GM18511 (cell line): ENCODE measurements at regions not wholly inside any gene's neighbourhood (a gene's known extent, or its start where the extent isn't known, plus 50 kb on each side); places are given as distances from the start of the nearest gene placed in this dataset.
"Not testable (repeated sequence)": the region's sequence is repeated elsewhere in the genome, so short reads cannot be mapped to it uniquely, and the experiment has no call there.

Experiments
- ATAC-seq: cut with Tn5 transposase; IDR thresholded peaks from one replicate; pipeline ENCODE4 v1.9.1; 2021; ENCODE audit warnings: mild to moderate bottlenecking, moderate library complexity; ENCODE audit not compliant: unreplicated experiment

DNA sequence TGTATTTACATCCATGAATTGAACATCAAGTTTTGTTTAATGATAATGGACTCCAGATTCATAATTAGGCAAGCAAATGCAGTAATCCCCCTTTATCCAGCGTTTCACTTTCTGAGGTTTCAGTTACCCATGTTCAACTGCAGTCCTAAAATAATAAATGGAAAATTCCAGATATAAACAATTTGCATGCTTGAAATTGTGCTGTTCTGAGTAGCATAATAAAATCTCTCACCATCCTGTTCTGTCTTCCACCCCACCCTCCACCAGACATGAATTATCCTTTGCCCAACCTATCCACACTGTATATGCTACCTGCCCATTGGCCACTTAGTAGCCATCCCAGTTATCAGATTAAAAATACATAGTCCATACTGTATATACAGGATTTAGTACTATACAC lies 224.5 kb upstream of the CHAC2 start:
- ATAC-seq, result no peak

DNA sequence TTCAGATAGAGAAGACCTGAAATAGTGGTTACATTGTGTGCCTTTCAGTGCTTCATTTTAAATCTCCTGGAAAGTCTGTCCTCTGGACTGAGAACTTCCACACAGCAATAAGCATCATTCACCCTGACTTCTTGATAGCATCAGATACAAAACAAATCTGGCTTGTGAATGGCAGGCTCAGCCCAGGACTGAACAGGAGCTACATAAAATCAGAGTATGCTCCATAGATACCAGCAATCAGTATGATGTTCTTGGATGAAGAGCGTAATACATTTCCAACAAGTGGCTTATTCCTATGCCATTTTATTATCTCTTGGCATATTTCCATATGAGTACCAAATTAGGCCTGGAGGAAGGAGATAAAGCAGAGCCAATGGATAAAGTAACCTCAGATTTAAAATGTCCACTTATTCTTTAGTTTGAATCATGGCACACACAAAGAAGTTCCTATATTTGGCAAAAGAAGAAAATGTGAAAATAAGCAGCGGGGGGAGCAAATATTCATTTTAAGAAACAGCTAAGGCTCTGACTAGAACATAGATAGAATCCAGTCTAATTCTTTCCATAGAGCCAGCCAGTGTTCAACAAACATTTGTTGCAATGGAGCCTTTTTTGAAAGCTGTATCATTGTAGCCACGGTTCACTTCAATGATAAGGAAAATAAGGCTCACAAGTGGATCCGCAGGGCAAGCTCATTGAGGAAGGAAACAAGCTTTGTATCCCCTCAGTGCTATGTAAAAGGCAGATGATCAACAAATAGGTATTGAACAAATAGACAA lies 230.8 kb upstream of the CHAC2 start:
- ATAC-seq, result no peak

DNA sequence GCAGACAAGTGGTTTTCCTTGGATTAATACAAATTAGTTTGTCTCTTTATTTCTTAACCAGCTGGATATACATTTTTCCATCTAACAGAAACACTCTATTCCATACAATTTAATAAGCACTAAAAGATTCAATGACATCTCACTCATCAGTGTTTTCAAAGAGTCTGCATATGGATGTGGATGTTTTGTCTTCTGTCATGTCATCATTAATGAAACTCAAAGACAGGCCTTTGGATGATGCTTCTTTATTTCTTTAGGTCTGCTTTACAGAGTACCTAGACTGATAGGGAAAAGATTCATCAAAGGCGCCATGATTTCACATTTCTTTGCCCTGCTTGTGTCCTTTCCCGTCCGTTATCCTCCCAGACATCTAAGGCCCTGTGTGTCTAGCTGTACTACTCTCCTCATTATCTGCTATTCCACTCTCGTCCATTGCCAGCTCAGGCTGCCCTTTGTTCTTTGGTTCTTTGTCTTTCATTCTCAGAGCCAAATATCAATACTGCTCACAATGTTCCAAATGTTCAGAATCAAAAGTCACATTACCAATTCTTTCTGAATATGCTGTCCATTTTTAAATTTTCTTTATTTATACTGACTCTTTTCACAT lies 232.3 kb upstream of the CHAC2 start:
- ATAC-seq, result no peak

DNA sequence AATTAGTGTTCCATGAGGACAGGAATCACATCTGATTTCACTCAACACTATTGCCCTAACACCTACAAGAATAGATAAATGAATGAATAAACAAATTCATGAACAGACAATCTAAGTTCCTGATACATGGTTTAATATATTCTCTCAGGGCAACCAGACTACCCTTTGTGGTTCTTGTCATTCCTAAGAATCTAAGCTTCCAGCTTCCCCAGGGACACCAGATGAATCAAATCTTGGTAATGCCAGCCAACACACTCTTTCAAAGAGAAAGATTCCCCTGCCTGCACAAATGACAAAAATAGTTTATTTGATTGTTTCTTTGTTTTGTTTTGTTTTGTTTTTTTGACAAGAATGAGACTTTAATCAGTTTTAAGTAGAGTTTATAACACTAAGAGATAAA lies 237.5 kb upstream of the CHAC2 start:
- no peak for ATAC-seq

DNA sequence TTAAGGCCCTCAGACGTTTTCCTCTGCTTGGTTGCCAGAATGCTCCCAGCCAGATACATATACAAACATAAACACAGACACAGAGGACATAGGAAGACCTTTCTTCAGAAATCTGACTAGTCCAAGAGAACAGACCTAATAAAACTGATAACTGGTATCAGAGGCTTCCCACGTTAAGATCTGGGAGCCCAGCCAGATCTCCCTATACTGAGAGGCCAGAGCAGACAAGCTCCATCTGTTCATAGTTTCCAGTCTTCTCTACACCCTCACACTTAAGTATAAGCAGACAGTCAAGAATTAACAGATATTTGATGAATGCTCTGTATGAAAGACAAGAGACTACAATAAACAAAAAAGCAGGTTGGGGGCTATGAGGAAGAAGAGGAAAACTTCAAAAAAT lies 240.5 kb upstream of the CHAC2 start:
- no peak for ATAC-seq

DNA sequence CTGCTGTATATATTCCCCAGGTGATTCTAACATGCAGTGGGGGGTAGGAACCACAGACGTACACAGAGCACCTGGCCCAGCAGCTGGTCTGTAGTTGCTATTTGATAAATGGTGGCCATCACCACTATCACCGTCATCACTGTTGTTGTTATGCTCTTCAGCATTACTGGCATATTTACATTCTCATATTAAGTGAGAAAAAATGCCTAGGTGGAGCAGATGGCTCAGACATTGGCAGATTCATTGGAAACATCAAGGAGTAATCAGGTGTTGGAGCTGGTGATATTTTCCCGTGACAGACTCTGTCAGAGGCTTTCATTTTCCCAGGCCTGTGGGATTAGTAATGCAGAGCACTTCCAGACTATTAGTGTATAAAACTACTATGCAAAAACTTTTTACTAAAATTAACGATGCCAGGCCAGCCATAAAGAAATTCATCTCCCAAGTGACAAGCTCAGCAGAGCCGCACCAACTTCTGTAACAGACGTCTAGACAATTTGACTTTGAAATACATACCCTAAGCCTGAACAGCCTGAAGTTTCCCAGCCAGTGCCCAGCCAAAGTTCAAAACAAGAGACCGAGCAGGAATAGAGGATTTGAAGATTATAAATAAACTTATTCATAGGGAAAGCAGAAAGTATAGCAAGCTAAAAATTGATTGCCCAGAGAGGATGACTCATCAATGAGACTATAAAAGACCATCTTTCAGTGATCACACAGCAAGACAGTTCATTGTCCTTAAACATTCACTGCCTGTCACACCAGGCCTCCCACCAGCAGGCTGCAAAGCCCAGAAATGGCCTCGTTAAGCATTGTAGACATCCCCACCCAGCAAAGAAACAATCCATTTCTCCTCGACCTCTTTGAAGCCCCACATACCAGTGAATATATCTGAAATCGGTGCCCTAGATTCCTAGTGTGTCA lies 247.4 kb upstream of the CHAC2 start:
- no peak for ATAC-seq

DNA sequence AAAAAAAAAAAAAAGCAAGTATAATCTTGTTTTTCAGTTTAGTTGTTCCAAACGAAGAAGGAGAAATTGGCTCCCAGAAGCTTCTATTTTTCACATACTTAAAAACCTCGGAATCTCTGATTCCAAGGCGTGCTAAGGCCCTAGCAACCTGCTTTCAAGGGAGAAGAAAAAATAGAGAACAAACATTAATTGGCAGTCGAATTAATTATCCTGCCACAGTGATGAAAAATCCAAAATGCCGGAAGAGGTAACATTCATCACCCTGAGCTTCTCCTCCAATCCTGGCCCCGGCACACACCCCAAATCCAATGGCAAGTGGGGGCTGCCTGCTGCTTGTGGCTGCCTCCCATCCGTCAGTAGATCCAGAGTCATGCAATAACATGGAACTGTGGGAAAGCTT lies 250.2 kb upstream of the CHAC2 start:
- no peak for ATAC-seq

DNA sequence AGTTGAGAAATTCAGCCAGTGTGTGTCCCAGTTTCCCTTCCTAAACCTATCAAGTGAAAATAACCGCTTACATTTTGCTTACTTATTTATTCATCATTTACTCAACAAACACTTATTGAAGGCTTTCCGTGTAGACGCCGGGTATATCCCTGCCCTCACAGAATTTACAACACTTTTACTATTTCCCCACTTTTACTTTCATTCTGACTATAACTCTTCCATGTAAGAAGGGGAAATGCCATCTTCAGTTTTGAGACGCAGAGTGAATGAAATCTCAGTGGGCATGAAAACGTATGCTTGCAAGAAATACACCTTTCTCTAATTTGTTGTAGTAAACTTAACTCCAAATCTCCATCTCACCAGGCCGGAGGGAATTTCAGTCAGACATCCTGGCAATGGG lies 251.0 kb upstream of the CHAC2 start:
- peak; percentile 67 for ATAC-seq

DNA sequence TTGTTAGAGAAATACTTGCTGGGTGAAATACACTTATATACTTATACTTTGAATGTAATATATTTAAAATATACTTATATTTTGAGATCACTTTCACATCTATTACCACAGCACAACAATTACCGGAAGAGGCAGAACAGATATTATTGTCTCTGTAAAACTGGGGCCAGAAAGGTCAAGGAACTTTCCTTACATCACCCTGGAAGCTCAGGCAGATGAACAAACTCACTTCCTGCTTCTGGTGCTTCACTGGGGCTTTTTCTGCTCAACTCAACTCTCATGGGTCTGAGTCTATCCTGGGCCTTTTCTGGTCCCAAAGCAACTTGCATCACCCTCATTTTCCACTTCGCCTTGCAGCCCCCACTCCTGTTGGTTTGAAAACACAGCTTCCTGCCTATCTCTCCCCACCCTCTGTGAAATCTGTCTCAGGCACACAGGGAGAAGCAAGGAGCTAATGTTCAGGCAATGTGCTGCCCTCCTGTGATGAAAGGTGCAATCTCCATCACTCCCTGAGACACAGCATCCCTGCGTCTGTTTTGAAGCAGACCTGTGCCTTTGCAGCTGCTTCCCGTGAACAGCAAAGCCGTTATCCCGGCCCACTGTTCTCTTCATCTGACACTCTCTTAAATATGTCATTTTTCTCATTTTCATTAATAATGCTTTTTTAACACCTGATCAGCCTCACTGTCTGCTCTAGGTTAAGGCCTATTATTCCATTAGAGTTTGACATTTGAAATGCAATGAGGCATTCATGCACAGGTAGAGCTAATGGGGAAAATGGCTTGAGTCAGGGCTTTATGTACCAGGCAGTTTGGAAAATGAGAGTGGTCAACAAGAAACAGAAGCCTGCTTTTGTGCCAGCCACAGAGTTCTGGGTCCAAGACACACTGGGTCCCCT lies 251.9 kb upstream of the CHAC2 start:
- ATAC-seq, result no peak

DNA sequence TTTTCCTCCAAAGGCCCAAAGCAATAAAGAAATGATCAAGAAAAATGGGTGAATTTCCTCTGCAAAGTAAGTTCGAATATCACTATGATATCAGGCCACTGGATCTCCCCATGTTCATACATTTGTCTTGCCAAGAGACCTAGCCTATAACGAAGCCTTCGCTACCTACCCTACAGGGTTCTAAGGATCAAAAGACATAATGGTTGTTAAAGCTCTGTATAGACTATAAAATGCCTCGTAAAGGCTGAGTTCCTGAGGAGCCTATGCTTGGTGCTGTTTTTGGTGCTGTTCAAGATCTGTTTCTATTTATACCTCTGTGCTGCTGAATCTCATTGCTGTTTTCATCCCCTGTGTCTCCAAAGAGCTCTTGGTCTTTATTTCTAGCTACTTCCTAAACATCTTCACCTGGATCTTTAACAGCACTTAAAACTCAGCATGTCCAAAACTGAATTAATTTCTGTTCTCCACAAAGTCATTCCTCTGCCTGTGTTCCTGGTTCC lies 254.4 kb upstream of the CHAC2 start:
- no peak for ATAC-seq

DNA sequence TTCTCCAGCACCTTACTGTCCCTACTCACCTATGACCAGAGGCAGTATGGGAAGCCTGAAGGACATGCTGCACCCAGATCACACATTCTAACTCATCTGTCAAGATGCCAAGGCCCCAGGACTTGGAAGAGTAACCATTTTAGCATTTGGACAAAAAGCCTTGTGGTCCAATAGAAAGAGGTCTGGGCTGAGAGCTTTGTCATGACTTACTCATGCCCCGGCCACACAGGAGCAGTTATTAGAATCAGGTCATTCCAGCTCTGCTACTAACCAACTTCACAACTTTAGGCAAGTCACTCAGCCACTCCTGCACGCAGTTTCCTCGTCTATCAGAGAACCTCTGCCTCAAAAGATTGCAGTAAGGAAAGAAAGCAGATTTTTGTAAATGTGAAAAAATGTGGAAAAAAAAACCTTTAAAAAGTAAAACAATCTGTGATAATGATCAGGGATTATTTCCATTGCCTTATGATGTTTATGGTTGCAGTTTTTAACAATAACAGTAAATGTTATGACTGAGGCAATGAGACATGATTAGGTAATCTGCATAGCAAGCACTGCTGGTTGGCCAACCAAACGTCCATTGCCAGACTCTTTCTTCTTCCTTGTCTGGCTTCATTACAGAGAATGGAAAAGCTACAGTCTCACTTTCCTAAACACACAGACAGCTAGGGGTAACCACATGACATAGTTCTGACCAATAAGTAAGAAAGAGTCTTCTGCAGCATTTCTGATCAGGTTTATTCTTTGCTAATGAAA lies 255.4 kb upstream of the CHAC2 start:
- no peak for ATAC-seq

DNA sequence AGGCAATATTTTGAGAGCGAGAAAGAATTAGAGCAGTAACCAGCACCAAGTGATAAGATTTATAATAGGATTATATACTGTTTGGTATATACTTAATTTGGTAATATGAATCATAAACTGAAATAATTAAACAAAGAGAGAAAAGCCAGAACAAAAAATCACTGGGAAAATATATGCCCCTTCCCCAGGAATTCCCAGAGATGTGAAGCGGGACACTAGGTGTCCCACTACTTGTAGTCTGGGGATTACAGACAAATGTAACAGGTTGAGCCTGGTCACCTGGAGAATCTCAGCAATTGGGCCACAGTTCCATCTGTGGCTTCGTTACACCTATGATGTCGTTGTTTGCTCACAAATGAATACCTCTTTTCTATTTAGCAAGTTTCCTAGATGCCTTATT lies 256.1 kb upstream of the CHAC2 start:
- no peak for ATAC-seq

DNA sequence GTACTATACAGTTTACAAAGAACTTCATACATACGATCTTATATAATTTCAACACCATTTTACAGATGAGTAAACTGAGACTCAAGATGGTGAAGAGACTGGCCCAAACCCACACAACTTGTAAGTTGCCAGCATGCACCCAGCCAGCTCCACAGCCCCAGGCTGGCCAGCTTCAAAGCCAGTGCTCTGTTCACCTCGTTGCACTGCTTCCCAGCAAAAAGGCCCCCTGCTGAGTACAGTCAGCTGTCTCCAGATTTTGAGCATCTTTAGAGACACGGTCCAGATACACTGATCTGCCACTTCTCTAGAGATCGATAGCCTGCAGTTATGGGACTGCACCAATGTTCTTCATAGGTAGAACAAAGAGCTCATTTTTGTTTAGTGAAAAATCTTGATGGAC lies 257.2 kb upstream of the CHAC2 start:
- no peak for ATAC-seq

DNA sequence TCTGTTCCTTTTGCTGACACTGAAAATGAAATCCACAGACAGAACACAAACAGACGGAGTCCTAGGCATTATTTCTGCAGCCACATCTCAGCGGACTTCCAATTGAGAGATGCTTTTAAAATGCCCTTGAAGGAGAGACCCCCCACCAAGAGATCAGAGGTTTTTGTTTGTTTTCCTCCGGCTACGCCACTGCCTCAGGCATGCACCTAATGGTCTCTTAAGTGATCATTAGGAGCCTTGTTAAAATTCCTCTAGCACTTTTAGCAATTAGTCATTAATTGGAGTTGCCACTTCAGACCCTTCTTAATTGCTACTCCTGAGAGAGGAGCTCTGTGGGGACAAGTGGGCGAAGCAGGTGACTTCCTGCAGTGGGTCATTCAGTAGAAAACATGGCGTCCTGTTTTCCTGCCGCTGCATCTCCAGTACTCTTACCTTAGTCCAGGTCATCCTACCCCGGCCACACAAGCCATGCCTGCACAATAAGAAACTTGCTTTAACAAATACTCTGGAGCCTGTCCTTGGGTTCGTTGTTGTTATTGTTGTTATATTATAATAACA lies 257.7 kb upstream of the CHAC2 start:
- ATAC-seq, result no peak

DNA sequence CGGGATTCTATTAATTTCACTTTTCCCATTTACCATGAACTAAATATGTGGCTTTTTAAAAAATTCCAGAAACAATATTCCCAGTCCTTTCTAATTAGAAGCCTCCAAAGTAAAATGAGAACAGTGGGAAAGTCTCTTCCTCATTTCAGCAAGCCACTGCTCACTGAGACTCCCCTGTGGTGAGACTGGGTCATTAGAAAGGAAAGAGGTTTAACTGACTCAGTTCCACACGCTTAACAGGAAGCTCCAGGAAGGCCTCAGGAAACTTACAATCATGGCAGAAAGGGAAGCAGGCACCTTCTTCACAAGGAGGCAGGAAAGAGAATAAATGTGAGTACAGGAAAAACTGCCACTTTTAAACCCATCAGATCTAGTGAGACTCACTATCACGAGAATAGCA lies 258.9 kb upstream of the CHAC2 start:
- no peak for ATAC-seq

DNA sequence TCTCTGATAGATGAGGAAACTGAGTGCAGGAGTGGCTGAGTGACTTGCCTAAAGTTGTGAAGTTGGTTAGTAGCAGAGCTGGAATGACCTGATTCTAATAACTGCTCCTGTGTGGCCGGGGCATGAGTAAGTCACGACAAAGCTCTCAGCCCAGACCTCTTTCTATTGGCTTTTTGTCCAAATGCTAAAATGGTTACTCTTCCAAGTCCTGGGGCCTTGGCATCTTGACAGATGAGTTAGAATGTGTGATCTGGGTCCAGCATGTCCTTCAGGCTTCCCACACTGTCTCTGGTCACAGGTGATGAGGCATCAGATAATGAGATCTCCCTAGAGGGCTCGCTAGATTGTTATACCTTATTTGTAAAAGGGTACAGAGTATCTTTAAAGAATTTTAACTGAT lies 260.5 kb upstream of the CHAC2 start:
- not testable (repeated sequence) for ATAC-seq

DNA sequence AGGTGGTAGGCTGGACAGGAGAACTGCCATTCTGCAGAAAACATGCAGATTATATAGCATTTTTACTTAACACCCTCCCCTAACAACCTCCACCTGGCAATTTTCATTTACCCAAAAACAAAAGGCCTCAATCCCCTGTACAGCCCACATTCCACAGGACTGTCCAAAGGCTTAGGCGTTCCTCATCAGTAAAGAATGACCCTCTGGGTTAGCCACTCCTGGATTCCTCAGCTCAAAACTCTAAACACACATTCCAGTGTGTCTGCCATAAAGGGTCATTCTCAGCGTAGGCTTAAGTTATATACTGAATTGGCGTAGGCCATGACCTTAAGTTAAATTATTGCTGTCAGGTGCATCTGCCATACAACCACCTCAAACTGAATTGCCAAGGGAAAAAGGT lies 261.8 kb upstream of the CHAC2 start:
- ATAC-seq, result no peak

DNA sequence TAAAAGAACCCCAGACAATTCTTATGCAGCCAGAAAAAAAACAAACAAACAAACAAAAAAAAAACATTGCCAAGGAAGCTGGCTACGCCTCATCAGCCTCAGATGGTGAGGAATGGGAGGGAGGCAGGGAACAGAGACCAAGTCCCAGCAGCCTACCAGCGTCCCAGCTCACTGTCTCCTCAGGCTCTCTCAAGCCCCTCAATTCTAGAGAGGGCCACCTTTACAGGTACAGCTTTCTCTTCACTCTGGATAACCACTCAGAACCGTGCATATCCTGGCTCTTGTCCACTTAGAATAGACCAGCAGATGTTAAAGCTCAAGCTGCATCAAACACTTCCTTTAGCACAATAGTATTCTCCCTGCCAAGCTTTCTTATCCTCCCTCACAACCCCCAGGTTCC lies 263.1 kb upstream of the CHAC2 start:
- no peak for ATAC-seq

DNA sequence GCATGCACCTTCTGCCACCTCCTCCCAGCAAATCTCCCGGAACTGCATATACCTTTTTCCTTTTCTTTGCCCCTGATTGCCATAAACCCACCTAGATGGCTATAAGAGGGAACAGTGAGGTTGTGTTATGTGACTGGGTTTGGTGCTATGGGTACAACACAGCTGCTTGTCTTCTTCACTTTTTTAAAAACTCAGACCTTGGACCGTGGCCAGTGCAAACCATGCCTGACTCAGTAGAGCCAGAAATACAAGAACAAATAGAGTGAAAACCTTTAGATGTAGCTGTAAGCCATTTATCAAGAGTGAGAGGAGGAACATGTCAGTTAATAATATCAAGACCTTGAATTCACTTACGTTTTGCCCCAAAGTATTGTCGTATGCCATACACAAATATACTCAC lies 267.4 kb upstream of the CHAC2 start:
- ATAC-seq, result no peak

DNA sequence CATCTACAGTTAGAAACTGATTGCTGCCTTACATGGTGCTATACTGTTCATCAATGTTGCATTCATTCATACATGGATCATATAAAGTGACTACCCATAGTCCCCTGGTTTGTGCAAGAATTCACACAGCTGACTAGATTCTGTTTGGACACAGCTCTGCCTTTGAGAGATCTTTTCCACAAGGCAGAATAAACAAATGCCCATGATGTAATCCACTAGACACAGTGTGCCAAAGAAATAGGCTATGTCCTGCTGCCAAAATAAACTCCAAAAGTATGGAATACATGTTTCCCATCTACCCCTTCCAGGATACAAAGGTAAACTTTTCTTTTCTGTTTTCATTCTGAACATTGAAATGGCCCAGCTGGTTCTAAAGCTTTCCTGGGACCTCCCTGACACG lies 269.4 kb upstream of the CHAC2 start:
- no peak for ATAC-seq
